C4-2B (cell line): ENCODE measurements at regions not wholly inside any gene's neighbourhood (a gene's known extent, or its start where the extent isn't known, plus 50 kb on each side); places are given as distances from the start of the nearest gene placed in this dataset.

Experiments
- H3K27ac ChIP-seq: fragments of 450-650 bp; 2 replicates; pipeline ENCODE4 v1.5.1; 2017
- CTCF ChIP-seq: fragments of 450-650 bp; conservative IDR thresholded peaks from 2 replicates; pipeline ENCODE4 v1.5.1; 2017; ENCODE audit warnings: mild to moderate bottlenecking
- ZFX ChIP-seq: fragments of 450-650 bp; IDR thresholded peaks from 2 replicates; pipeline ENCODE4 v1.6.1; 2017

- TF ChIP-seq ZFX: no peak
- TF ChIP-seq CTCF: no peak
- no peak overlapping the region for H3K27ac ChIP-seq
Observed at GRCh38 chr11:128171506-128171905, 415.9 kb downstream of the ETS1 start.

GRCh38 chr11:128165572-128165971 is 421.8 kb downstream of the ETS1 start:
- H3K27ac ChIP-seq: no peak overlapping the region
- TF ChIP-seq ZFX: no peak
- no peak for TF ChIP-seq CTCF

- TF ChIP-seq ZFX: no peak
- no peak for TF ChIP-seq CTCF
- H3K27ac ChIP-seq: no peak overlapping the region
Observed at GRCh38 chr11:128164080-128164741, 423.1 kb downstream of the ETS1 start.

- TF ChIP-seq CTCF (no peak), ZFX (no peak)
- H3K27ac ChIP-seq: no peak overlapping the region
Observed at GRCh38 chr11:128161994-128162393, 425.4 kb downstream of the ETS1 start.

GRCh38 chr11:128161436-128161835 is 425.9 kb downstream of the ETS1 start:
- H3K27ac ChIP-seq: no peak overlapping the region
- TF ChIP-seq ZFX (no peak), CTCF (no peak)

- H3K27ac ChIP-seq: no peak overlapping the region
- TF ChIP-seq ZFX (no peak), CTCF (no peak)
Observed at GRCh38 chr11:128158860-128159259, 428.5 kb downstream of the ETS1 start.

GRCh38 chr11:128157423-128158298 is 429.7 kb downstream of the ETS1 start:
- TF ChIP-seq ZFX: no peak
- peak; percentile 97 for TF ChIP-seq CTCF
- H3K27ac ChIP-seq: no peak overlapping the region
